Epithelial cell of prostate (primary cell): ENCODE measurements at regions not wholly inside any gene's neighbourhood (a gene's known extent, or its start where the extent isn't known, plus 50 kb on each side); places are given as distances from the start of the nearest gene placed in this dataset.

Source experiments
- DNase-seq: peaks from one replicate; pipeline ENCODE4 v3.0.0-alpha.2; 2011; ENCODE audit warnings: low read depth, low spot score
- H3K27ac ChIP-seq: fragments of 450-650 bp; 2 replicates; pipeline ENCODE4 v1.5.1; 2017; ENCODE audit warnings: mild to moderate bottlenecking

- DNase-seq, result no peak
- no peak overlapping the region for H3K27ac ChIP-seq
Measured at GRCh38 chr12:76702946-76703345, 61.0 kb upstream of the ZDHHC17 start.

- no peak overlapping the region for H3K27ac ChIP-seq
- no peak for DNase-seq
Measured at GRCh38 chr12:76704693-76705092, 59.2 kb upstream of the ZDHHC17 start.

- no peak overlapping the region for H3K27ac ChIP-seq
- DNase-seq, result no peak
Measured at GRCh38 chr12:76706101-76706500, 57.8 kb upstream of the ZDHHC17 start.

- no peak overlapping the region for H3K27ac ChIP-seq
- DNase-seq, result no peak
Measured at GRCh38 chr12:76706761-76707160, 57.2 kb upstream of the ZDHHC17 start.

GRCh38 chr12:76707772-76708171 is 56.1 kb upstream of the ZDHHC17 start:
- DNase-seq, result no peak
- no peak overlapping the region for H3K27ac ChIP-seq

GRCh38 chr12:76708296-76708695 is 55.6 kb upstream of the ZDHHC17 start:
- H3K27ac ChIP-seq, result no peak overlapping the region
- no peak for DNase-seq

GRCh38 chr12:76711241-76711640 is 52.7 kb upstream of the ZDHHC17 start:
- DNase-seq, result no peak
- H3K27ac ChIP-seq, result no peak overlapping the region

GRCh38 chr12:76713130-76713529 is 50.8 kb upstream of the ZDHHC17 start:
- DNase-seq, result no peak
- H3K27ac ChIP-seq, result no peak overlapping the region

- no peak overlapping the region for H3K27ac ChIP-seq
- no peak for DNase-seq
Measured at GRCh38 chr12:76713986-76714385, 49.9 kb upstream of the ZDHHC17 start.
